Fibroblast of villous mesenchyme (primary cell): ENCODE measurements at regions not wholly inside any gene's neighbourhood (a gene's known extent, or its start where the extent isn't known, plus 50 kb on each side); places are given as distances from the start of the nearest gene placed in this dataset.

Source experiments
- DNase-seq: peaks from one replicate; pipeline ENCODE4 v3.0.0-alpha.2; 2010; ENCODE audit warnings: low read depth
- H3K4me3 ChIP-seq: 2 replicates; pipeline ENCODE4 v1.5.1; 2011; ENCODE audit warnings: low read depth, mild to moderate bottlenecking, low read length
- TF ChIP-seq, protein P1 (sequence below): IDR thresholded peaks from 2 replicates; pipeline ENCODE4 v1.5.1; 2012; ENCODE audit warnings: low read depth, mild to moderate bottlenecking, low read length; ENCODE audit not compliant: insufficient read depth

GRCh38 chr16:35868630-35869029 is 2409.2 kb downstream of the TP53TG3F start:
- TF ChIP-seq, protein P1, sequence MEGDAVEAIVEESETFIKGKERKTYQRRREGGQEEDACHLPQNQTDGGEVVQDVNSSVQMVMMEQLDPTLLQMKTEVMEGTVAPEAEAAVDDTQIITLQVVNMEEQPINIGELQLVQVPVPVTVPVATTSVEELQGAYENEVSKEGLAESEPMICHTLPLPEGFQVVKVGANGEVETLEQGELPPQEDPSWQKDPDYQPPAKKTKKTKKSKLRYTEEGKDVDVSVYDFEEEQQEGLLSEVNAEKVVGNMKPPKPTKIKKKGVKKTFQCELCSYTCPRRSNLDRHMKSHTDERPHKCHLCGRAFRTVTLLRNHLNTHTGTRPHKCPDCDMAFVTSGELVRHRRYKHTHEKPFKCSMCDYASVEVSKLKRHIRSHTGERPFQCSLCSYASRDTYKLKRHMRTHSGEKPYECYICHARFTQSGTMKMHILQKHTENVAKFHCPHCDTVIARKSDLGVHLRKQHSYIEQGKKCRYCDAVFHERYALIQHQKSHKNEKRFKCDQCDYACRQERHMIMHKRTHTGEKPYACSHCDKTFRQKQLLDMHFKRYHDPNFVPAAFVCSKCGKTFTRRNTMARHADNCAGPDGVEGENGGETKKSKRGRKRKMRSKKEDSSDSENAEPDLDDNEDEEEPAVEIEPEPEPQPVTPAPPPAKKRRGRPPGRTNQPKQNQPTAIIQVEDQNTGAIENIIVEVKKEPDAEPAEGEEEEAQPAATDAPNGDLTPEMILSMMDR, result no peak
- H3K4me3 ChIP-seq, result no peak overlapping the region
- no peak for DNase-seq

- TF ChIP-seq, protein P1, result no peak
- H3K4me3 ChIP-seq, result no peak overlapping the region
- no peak for DNase-seq
These were observed 2414.1 kb downstream of the TP53TG3F start for GRCh38 chr16:35873472-35873871.

- no peak overlapping the region for H3K4me3 ChIP-seq
- DNase-seq, result no peak
- TF ChIP-seq, protein P1, result no peak
These were observed 2422.2 kb downstream of the TP53TG3F start for GRCh38 chr16:35881654-35882053.

GRCh38 chr16:35906440-35906839 is 2447.0 kb downstream of the TP53TG3F start:
- no peak overlapping the region for H3K4me3 ChIP-seq
- DNase-seq, result no peak
- TF ChIP-seq, protein P1, result no peak

DNA sequence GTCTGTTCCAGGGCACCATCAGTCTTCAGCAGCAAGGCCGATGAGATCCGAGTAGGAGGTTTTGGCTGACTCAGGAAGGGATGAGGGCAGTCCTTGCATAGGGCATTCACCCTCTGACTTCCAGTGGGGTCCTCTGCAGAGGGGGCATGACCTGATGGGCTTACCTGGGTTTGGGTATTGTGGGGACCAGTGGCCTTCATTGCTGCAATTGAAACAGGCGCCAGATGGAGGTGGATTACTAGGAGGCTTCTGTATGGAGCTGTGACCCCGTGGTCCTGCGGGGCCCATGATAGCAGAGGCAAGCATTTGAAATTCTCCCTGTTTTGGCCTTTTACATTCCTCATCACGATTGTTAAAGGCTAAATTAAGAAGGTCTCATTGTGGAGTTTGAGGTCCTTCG is 2448.7 kb downstream of the TP53TG3F start:
- DNase-seq, result no peak
- TF ChIP-seq, protein P1, result no peak
- no peak overlapping the region for H3K4me3 ChIP-seq

GRCh38 chr16:35908942-35909341 is 2449.5 kb downstream of the TP53TG3F start:
- TF ChIP-seq, protein P1, result no peak
- H3K4me3 ChIP-seq, result no peak overlapping the region
- no peak for DNase-seq

DNA sequence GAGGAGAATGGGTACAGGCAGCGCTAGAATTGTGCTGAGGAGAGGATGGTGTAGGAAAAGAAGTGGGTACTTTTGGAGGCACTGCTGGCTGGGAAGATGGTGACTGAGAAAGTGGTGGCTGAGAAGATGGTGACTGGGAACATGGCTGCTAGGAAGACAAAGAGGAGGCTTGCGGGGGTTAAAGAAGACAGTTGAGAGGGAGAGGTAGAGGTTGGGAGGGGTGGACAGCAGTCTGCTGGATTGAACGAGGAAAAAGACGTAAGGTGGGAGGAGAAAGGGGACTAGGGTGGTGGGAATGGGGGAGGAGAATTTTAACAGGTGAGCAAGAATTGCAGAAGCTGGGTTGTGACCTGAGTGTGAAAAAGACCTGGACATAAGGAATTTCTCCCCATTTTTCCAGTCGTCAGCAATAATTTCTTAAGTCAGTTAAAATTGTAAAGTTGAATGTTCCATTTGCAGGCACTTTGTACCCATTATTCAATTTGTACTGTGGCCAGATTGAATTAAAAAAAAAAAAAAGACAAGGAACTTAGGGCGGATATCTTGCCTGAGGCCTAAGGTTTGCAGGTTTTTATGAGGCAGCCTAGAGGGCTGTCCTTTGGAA is 2450.0 kb downstream of the TP53TG3F start:
- no peak for DNase-seq
- TF ChIP-seq, protein P1, result no peak
- no peak overlapping the region for H3K4me3 ChIP-seq
